T47D (cell line): ENCODE measurements at regions not wholly inside any gene's neighbourhood (a gene's known extent, or its start where the extent isn't known, plus 50 kb on each side); places are given as distances from the start of the nearest gene placed in this dataset.
A peak's percentile ranks its signal among the peaks of the same experiment; 100 is the strongest.
"Not testable (repeated sequence)": the region's sequence is repeated elsewhere in the genome, so short reads cannot be mapped to it uniquely, and the experiment has no call there.

Experiments used
- DNase-seq, 2 experiments: peaks; one replicate each; pipeline versions ENCODE4 v3.0.0 to v3.0.0-alpha.2; 2011 to 2012; ENCODE audit warnings: low read depth in 1 of 2, low spot score in 1 of 2
- JUND ChIP-seq: IDR thresholded peaks from 2 replicates; pipeline ENCODE4 v1.6.1; 2012; ENCODE audit warnings: low read depth
- in situ Hi-C: cut with HindIII; loops from 2 replicates; pipeline ENCODE4 v1.10.0; 2016; ENCODE audit warnings: low sequenced_read_pairs, low pct_unique_long_range_greater_than_20kb

DNA sequence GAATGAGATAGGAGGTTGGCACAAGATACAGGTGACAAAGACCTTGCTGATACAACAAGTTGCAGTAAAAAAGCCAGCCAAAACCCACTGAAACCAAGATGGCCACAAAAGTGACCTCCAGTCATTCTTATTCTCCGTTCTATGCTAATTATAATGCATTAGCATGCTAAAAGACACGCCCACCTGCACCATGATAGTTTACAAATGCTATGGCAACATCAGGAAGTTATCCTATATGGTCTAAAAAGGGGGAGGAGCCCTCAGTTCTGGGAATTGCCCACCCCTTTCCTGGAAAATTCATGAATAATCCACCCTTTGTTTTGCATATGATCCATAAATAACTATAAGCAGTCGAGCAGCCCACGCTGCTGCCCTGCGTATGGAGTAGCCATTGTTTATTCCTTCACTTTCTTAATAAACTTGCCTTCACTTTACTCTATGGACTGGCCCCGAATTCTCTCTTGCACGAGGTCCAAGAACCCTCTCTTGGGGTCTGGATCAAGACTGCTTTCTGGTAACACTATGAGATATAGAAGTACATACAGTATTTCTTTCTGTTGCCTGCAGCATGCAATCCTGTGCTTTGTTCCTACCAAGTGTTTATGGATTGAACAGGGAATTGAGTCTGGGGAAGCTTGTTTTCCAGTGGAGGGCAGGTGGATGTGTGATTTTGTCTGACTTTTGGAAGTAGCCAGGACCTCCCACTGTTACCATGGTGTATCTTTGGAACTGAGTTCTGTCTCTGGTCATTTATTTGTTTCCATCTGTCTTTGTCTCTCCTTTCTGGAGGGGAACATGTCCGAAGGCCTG is 72.0 kb upstream of the TGM3 start:
- DNase-seq = no peak
- in situ Hi-C loops = no loop called here
- TF ChIP-seq JUND = no peak

GRCh38 chr20:2224368-2224639 is 71.5 kb upstream of the TGM3 start:
- no peak for TF ChIP-seq JUND
- in situ Hi-C loops = no loop called here
- no peak for DNase-seq

- in situ Hi-C loops = not testable (repeated sequence)
- DNase-seq = peak in 1 of 2 experiments; percentile 32
Observed at GRCh38 chr20:2227285-2227684, 68.5 kb upstream of the TGM3 start.

GRCh38 chr20:2227861-2228260 is 67.9 kb upstream of the TGM3 start:
- no peak for TF ChIP-seq JUND
- in situ Hi-C loops = no loop called here
- DNase-seq = no peak

DNA sequence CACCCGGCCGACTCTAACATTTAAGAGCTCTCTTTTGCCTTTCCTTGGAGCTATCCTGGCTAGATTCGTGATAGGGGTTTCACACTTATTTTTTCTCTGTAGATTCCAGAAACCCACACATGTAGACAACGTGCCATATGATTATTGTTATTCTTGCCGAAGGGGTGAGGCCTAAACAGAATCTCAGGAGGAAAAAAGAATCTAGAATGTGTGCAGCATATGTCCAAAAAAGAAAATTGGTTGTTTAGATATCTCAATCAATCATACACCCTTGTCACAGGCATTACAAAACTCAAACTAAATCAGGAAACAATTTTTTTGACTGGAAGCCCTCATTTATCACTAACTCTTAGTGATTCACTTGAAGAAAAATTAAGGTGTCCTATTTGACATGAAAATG is 66.9 kb upstream of the TGM3 start:
- no peak for TF ChIP-seq JUND
- no peak for DNase-seq
- in situ Hi-C loops = no loop called here

GRCh38 chr20:2230726-2231488 is 64.9 kb upstream of the TGM3 start:
- in situ Hi-C loops = no loop called here
- no peak for TF ChIP-seq JUND
- DNase-seq = no peak

- in situ Hi-C loops = no loop called here
- TF ChIP-seq JUND = no peak
- DNase-seq = no peak
Observed at GRCh38 chr20:2231701-2232100, 64.1 kb upstream of the TGM3 start.

DNA sequence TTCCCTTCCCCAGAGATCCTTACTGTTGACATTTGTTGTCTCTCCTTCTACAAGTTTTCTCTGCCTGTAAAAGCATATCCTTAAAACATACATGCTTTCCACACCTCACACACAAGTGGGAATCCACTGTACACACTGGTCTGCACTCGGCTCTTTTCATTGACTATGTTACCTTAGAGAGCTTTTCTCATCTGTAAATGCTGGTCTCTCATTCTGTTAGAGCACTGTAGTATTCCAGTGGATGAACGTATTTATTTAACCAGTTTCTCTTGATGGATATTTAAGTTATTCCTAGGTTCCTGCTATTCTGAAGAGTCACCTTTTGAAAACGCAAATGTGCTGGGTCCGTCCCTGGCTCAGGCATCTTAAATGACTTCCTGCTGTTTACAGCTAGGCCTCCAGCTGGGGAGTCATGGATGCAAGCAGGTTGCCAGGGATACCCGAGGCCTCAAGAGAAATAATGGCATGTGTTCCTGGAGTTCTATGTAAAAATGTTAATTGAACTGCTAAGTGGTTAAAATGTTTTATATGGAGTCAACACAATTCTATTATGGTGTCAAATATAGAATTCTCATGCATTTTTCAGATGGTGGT is 61.1 kb upstream of the TGM3 start:
- DNase-seq = no peak
- in situ Hi-C loops = no loop called here
- TF ChIP-seq JUND = no peak

DNA sequence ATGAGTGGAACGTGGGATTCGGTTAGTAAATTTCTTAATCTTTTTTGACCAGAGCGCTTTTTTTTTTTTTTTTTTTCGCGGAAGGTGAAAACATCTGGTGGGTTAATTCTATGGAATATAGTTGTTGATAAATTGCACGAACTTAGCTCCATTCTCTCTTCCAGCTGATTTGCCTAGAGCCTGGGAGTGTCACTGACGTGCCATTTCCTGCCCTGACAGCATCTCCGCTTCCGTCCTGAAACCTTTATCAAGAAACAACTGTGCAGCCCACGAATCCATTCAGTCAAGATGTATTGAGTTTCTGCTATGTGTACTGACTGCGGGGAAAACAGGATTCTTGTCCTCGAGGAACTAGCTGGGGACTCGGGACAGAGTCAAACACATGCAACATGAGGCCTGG is 59.5 kb upstream of the TGM3 start:
- in situ Hi-C loops = no loop called here
- DNase-seq = no peak
- TF ChIP-seq JUND = no peak

DNA sequence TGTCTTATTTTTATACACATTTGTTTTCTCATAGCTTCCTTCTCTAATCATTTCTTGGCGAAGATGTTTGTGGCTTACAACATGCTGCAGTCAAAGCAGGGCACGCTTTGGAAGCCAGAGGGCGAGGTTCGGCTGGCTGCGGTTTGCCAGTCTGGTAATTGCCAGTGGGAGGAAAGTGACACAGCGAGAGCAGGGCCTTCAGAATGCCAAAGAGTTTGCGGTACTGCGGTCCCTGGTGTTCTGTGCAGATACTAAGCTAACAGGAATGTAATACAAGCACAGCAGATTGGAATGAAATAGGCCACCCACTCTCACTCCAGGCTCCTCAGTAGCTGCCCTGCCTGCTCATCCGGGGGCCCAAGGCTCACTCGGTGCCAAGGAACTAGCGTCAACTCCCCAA is 58.7 kb upstream of the TGM3 start:
- in situ Hi-C loops = no loop called here
- no peak for TF ChIP-seq JUND
- peak in 1 of 2 experiments; percentile 45 for DNase-seq

DNA sequence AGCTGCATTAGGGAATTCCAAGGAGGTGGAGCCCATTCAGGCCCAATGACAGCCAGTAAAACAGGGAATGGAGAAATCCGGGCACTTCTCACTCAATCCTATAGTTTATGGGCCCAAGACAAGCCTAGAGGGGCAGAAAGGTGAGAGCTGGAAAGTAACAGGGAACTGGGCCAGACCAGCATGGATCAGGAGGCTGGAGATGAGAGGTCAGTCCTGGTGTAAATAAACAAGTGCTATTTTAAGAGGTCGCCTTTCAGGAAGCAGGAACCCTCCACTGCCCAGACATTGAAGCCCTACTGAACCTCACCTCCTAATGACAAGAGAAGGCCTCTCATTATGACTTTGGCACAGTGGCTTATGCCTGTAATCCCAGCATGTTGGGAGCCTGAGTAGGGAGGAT is 57.2 kb upstream of the TGM3 start:
- no peak for DNase-seq
- in situ Hi-C loops = no loop called here
- TF ChIP-seq JUND = no peak

GRCh38 chr20:2240835-2241234 is 55.0 kb upstream of the TGM3 start:
- in situ Hi-C loops = no loop called here
- DNase-seq = no peak
- TF ChIP-seq JUND = no peak

- no peak for TF ChIP-seq JUND
- in situ Hi-C loops = no loop called here
- DNase-seq = no peak
Observed at GRCh38 chr20:2242678-2243077, 53.1 kb upstream of the TGM3 start.
